ENCODE measurements at regions not wholly inside any gene's neighbourhood (a gene's known extent, or its start where the extent isn't known, plus 50 kb on each side); places are given as distances from the start of the nearest gene placed in this dataset.
"Not testable (repeated sequence)": the region's sequence is repeated elsewhere in the genome, so short reads cannot be mapped to it uniquely, and the experiment has no call there.

GRCh38 chr21:14751011-14751410 is 204.9 kb upstream of the SAMSN1 start:
- Histone ChIP-seq H3K9me3 (ENCODE audit: control insufficient read depth, low read length) (no peaks in the 10 kb centered on the region), H3K27ac (ENCODE audit: insufficient read depth, low read length, poor library complexity, severe bottlenecking) (no peak overlapping the region), H3K4me1 (ENCODE audit: control insufficient read depth, insufficient read depth, low read length, poor library complexity, severe bottlenecking) (no peaks in the 10 kb centered on the region), H3K36me3 (ENCODE audit: control insufficient read depth, insufficient read depth, low read length) (no peaks in the 10 kb centered on the region), H3K27me3 (replicated peaks; ENCODE audit: control insufficient read depth, insufficient read depth, low read length, poor library complexity, severe bottlenecking) (no peaks in the 10 kb centered on the region), H3K4me3 (ENCODE audit: insufficient read depth, low read depth, low read length, poor library complexity, severe bottlenecking) (no peak overlapping the region)
- DNase-seq = no peak

GRCh38 chr21:14750041-14750440 is 203.9 kb upstream of the SAMSN1 start:
- no peaks in the 10 kb centered on the region for H3K27me3 ChIP-seq (replicated peaks; ENCODE audit: control insufficient read depth, insufficient read depth, low read length, poor library complexity, severe bottlenecking)
- no peaks in the 10 kb centered on the region for H3K4me1 ChIP-seq (ENCODE audit: control insufficient read depth, insufficient read depth, low read length, poor library complexity, severe bottlenecking)
- DNase-seq = no peak
- H3K4me3 ChIP-seq (ENCODE audit: insufficient read depth, low read depth, low read length, poor library complexity, severe bottlenecking) = no peak overlapping the region
- no peaks in the 10 kb centered on the region for H3K36me3 ChIP-seq (ENCODE audit: control insufficient read depth, insufficient read depth, low read length)
- H3K27ac ChIP-seq (ENCODE audit: insufficient read depth, low read length, poor library complexity, severe bottlenecking) = no peak overlapping the region
- H3K9me3 ChIP-seq (ENCODE audit: control insufficient read depth, low read length) = no peaks in the 10 kb centered on the region

- no peaks in the 10 kb centered on the region for H3K27me3 ChIP-seq (replicated peaks; ENCODE audit: control insufficient read depth, insufficient read depth, low read length, poor library complexity, severe bottlenecking)
- no peak for DNase-seq
- no peaks in the 10 kb centered on the region for H3K4me1 ChIP-seq (ENCODE audit: control insufficient read depth, insufficient read depth, low read length, poor library complexity, severe bottlenecking)
- H3K9me3 ChIP-seq (ENCODE audit: control insufficient read depth, low read length) = no peaks in the 10 kb centered on the region
- H3K36me3 ChIP-seq (ENCODE audit: control insufficient read depth, insufficient read depth, low read length) = no peaks in the 10 kb centered on the region
- no peak overlapping the region for H3K4me3 ChIP-seq (ENCODE audit: insufficient read depth, low read depth, low read length, poor library complexity, severe bottlenecking)
- H3K27ac ChIP-seq (ENCODE audit: insufficient read depth, low read length, poor library complexity, severe bottlenecking) = no peak overlapping the region
Observed at GRCh38 chr21:14748662-14749061, 202.5 kb upstream of the SAMSN1 start.

- H3K4me1 ChIP-seq (ENCODE audit: control insufficient read depth, insufficient read depth, low read length, poor library complexity, severe bottlenecking) = no peaks in the 10 kb centered on the region
- H3K27ac ChIP-seq (ENCODE audit: insufficient read depth, low read length, poor library complexity, severe bottlenecking) = no peak overlapping the region
- no peak for DNase-seq
- no peak overlapping the region for H3K4me3 ChIP-seq (ENCODE audit: insufficient read depth, low read depth, low read length, poor library complexity, severe bottlenecking)
- H3K9me3 ChIP-seq (ENCODE audit: control insufficient read depth, low read length) = no peaks in the 10 kb centered on the region
- H3K27me3 ChIP-seq (replicated peaks; ENCODE audit: control insufficient read depth, insufficient read depth, low read length, poor library complexity, severe bottlenecking) = no peaks in the 10 kb centered on the region
- H3K36me3 ChIP-seq (ENCODE audit: control insufficient read depth, insufficient read depth, low read length) = no peaks in the 10 kb centered on the region
Observed at GRCh38 chr21:14744368-14744767, 198.3 kb upstream of the SAMSN1 start.

- H3K36me3 ChIP-seq (ENCODE audit: control insufficient read depth, insufficient read depth, low read length) = no peaks in the 10 kb centered on the region
- H3K4me3 ChIP-seq (ENCODE audit: insufficient read depth, low read depth, low read length, poor library complexity, severe bottlenecking) = no peak overlapping the region
- H3K27ac ChIP-seq (ENCODE audit: insufficient read depth, low read length, poor library complexity, severe bottlenecking) = no peak overlapping the region
- no peaks in the 10 kb centered on the region for H3K27me3 ChIP-seq (replicated peaks; ENCODE audit: control insufficient read depth, insufficient read depth, low read length, poor library complexity, severe bottlenecking)
- no peaks in the 10 kb centered on the region for H3K9me3 ChIP-seq (ENCODE audit: control insufficient read depth, low read length)
- DNase-seq = no peak
- no peaks in the 10 kb centered on the region for H3K4me1 ChIP-seq (ENCODE audit: control insufficient read depth, insufficient read depth, low read length, poor library complexity, severe bottlenecking)
Observed at GRCh38 chr21:14742119-14742518, 196.0 kb upstream of the SAMSN1 start.

DNA sequence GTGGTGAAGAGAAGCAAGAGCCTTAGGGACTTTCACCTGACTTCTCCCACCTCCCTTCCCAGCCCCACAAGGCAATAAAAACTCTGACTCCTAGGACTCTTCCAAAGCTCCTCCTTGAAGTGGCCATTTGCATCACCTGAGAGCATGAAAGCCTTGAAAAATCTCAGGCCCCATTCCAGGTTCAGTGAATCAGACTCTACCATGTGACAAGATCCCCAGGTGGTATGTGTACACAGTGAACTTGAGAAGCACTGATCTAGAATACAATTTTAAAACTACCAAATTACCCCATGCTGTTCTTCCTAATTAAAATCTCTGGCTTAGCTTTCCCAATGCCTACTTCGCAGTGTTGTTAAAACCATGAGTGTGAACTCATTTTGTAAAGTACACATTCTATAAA is 195.1 kb upstream of the SAMSN1 start:
- no peaks in the 10 kb centered on the region for H3K27me3 ChIP-seq (replicated peaks; ENCODE audit: control insufficient read depth, insufficient read depth, low read length, poor library complexity, severe bottlenecking)
- no peaks in the 10 kb centered on the region for H3K9me3 ChIP-seq (ENCODE audit: control insufficient read depth, low read length)
- H3K4me1 ChIP-seq (ENCODE audit: control insufficient read depth, insufficient read depth, low read length, poor library complexity, severe bottlenecking) = no peaks in the 10 kb centered on the region
- H3K36me3 ChIP-seq (ENCODE audit: control insufficient read depth, insufficient read depth, low read length) = no peaks in the 10 kb centered on the region
- DNase-seq = no peak
- no peak overlapping the region for H3K27ac ChIP-seq (ENCODE audit: insufficient read depth, low read length, poor library complexity, severe bottlenecking)
- no peak overlapping the region for H3K4me3 ChIP-seq (ENCODE audit: insufficient read depth, low read depth, low read length, poor library complexity, severe bottlenecking)

DNA sequence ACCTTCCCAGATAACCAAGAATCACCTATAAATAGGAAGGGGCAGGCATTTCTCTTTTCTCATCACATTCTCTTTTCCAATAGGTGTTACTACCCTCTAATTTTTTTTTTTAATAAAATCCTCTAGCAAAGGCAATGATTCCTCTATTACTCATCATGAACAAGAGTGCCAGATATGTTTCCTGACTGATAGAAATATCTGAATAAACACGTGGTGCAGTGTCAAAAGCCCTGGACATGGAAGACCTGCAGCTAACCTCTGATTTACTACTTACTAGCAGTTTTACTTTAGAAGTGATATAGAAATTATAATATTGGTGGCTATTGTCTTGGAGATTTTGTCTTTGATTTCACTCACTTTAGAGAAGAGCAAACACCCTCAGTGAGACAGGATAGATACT is 194.6 kb upstream of the SAMSN1 start:
- DNase-seq = no peak
- H3K27ac ChIP-seq (ENCODE audit: insufficient read depth, low read length, poor library complexity, severe bottlenecking) = no peak overlapping the region
- no peaks in the 10 kb centered on the region for H3K27me3 ChIP-seq (replicated peaks; ENCODE audit: control insufficient read depth, insufficient read depth, low read length, poor library complexity, severe bottlenecking)
- H3K9me3 ChIP-seq (ENCODE audit: control insufficient read depth, low read length) = no peaks in the 10 kb centered on the region
- H3K36me3 ChIP-seq (ENCODE audit: control insufficient read depth, insufficient read depth, low read length) = no peaks in the 10 kb centered on the region
- no peak overlapping the region for H3K4me3 ChIP-seq (ENCODE audit: insufficient read depth, low read depth, low read length, poor library complexity, severe bottlenecking)
- H3K4me1 ChIP-seq (ENCODE audit: control insufficient read depth, insufficient read depth, low read length, poor library complexity, severe bottlenecking) = no peaks in the 10 kb centered on the region

- Histone ChIP-seq H3K4me1 (ENCODE audit: control insufficient read depth, insufficient read depth, low read length, poor library complexity, severe bottlenecking) (no peaks in the 10 kb centered on the region), H3K27me3 (replicated peaks; ENCODE audit: control insufficient read depth, insufficient read depth, low read length, poor library complexity, severe bottlenecking) (no peaks in the 10 kb centered on the region), H3K9me3 (ENCODE audit: control insufficient read depth, low read length) (no peaks in the 10 kb centered on the region), H3K27ac (ENCODE audit: insufficient read depth, low read length, poor library complexity, severe bottlenecking) (no peak overlapping the region), H3K4me3 (ENCODE audit: insufficient read depth, low read depth, low read length, poor library complexity, severe bottlenecking) (no peak overlapping the region), H3K36me3 (ENCODE audit: control insufficient read depth, insufficient read depth, low read length) (no peaks in the 10 kb centered on the region)
- no peak for DNase-seq
Observed at GRCh38 chr21:14740116-14740515, 194.0 kb upstream of the SAMSN1 start.

- Histone ChIP-seq H3K36me3 (ENCODE audit: control insufficient read depth, insufficient read depth, low read length) (no peaks in the 10 kb centered on the region), H3K4me1 (ENCODE audit: control insufficient read depth, insufficient read depth, low read length, poor library complexity, severe bottlenecking) (no peaks in the 10 kb centered on the region), H3K9me3 (ENCODE audit: control insufficient read depth, low read length) (no peaks in the 10 kb centered on the region), H3K4me3 (ENCODE audit: insufficient read depth, low read depth, low read length, poor library complexity, severe bottlenecking) (no peak overlapping the region), H3K27ac (ENCODE audit: insufficient read depth, low read length, poor library complexity, severe bottlenecking) (no peak overlapping the region), H3K27me3 (replicated peaks; ENCODE audit: control insufficient read depth, insufficient read depth, low read length, poor library complexity, severe bottlenecking) (no peaks in the 10 kb centered on the region)
- no peak for DNase-seq
Observed at GRCh38 chr21:14739590-14739989, 193.5 kb upstream of the SAMSN1 start.

DNA sequence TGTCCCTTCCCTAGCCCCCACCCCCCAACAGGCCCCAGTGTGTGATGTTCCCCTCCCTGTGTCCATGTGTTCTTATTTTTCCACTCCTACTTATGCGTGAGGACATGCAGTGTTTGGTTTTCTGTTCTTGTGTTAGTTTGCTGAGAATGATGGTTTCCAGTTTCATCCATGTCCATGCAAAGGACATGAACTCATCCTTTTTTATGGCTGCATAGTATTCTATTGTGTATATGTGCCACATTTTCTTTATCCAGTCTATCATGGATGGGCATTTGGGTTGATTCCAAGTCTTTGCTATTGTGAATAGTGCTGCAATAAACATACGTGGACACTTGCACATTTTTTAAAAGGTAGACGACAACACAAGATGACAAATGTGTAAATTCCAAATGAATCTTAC is 192.5 kb upstream of the SAMSN1 start:
- not testable (repeated sequence) for H3K27me3 ChIP-seq (replicated peaks; ENCODE audit: control insufficient read depth, insufficient read depth, low read length, poor library complexity, severe bottlenecking); H3K27ac ChIP-seq (ENCODE audit: insufficient read depth, low read length, poor library complexity, severe bottlenecking); H3K4me3 ChIP-seq (ENCODE audit: insufficient read depth, low read depth, low read length, poor library complexity, severe bottlenecking); H3K4me1 ChIP-seq (ENCODE audit: control insufficient read depth, insufficient read depth, low read length, poor library complexity, severe bottlenecking); H3K36me3 ChIP-seq (ENCODE audit: control insufficient read depth, insufficient read depth, low read length); DNase-seq; H3K9me3 ChIP-seq (ENCODE audit: control insufficient read depth, low read length)

GRCh38 chr21:14737922-14738321 is 191.8 kb upstream of the SAMSN1 start:
- Histone ChIP-seq H3K4me1 (ENCODE audit: control insufficient read depth, insufficient read depth, low read length, poor library complexity, severe bottlenecking) (no peaks in the 10 kb centered on the region), H3K36me3 (ENCODE audit: control insufficient read depth, insufficient read depth, low read length) (no peaks in the 10 kb centered on the region), H3K27ac (ENCODE audit: insufficient read depth, low read length, poor library complexity, severe bottlenecking) (no peak overlapping the region), H3K9me3 (ENCODE audit: control insufficient read depth, low read length) (no peaks in the 10 kb centered on the region), H3K4me3 (ENCODE audit: insufficient read depth, low read depth, low read length, poor library complexity, severe bottlenecking) (no peak overlapping the region), H3K27me3 (replicated peaks; ENCODE audit: control insufficient read depth, insufficient read depth, low read length, poor library complexity, severe bottlenecking) (no peaks in the 10 kb centered on the region)
- DNase-seq = peak in 2 of 3 donors; percentile 7 to 37

All from effector memory CD4-positive, alpha-beta T cell (primary cell).